ENCODE measurements at regions not wholly inside any gene's neighbourhood (a gene's known extent, or its start where the extent isn't known, plus 50 kb on each side); places are given as distances from the start of the nearest gene placed in this dataset.

DNA sequence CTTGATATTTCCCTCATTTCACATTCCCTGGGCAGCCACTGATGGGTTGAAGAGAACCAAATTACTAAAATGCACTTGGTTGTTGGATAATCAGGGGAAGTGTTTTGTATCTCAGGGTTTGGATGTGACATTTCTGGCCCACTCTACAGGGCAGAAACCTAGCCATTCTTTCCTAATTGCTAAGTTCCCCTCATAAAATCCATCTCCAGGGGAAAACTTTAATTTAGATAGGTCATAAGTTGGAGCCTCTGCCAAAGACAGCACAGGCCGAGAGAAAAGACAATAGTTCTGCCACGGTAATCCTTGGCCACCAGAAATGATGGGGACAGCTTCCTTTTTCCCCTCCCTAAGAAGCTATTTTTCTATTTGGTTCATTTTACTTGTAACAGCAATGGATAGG is 192.7 kb upstream of the C1QTNF7 start:
- TF ChIP-seq CTCF (IDR thresholded peaks at IDR 0.05 in 8 of 11, conservative IDR thresholded peaks at IDR 0.05 in 3 of 11): no peak
- no peak for TF ChIP-seq POLR2A (IDR thresholded peaks at IDR 0.05)
